GM19395 (cell line): ENCODE measurements at regions not wholly inside any gene's neighbourhood (a gene's known extent, or its start where the extent isn't known, plus 50 kb on each side); places are given as distances from the start of the nearest gene placed in this dataset.

Source experiments
- ATAC-seq: cut with Tn5 transposase; IDR thresholded peaks from one replicate; pipeline ENCODE4 v1.9.1; 2021; ENCODE audit warnings: mild to moderate bottlenecking, moderate library complexity; ENCODE audit not compliant: unreplicated experiment

- no peak for ATAC-seq
These were observed 156.4 kb downstream of the OMA1 start for GRCh38 chr1:58390091-58390490.

- no peak for ATAC-seq
These were observed 166.2 kb downstream of the OMA1 start for GRCh38 chr1:58380345-58380744.

- no peak for ATAC-seq
These were observed 179.3 kb downstream of the OMA1 start for GRCh38 chr1:58367217-58367616.

- ATAC-seq = no peak
These were observed 181.2 kb downstream of the OMA1 start for GRCh38 chr1:58365328-58365727.

GRCh38 chr1:58363585-58363984, 182.9 kb downstream of the OMA1 start:
- no peak for ATAC-seq

- ATAC-seq = no peak
These were observed 185.4 kb downstream of the OMA1 start for GRCh38 chr1:58361134-58361533.

DNA sequence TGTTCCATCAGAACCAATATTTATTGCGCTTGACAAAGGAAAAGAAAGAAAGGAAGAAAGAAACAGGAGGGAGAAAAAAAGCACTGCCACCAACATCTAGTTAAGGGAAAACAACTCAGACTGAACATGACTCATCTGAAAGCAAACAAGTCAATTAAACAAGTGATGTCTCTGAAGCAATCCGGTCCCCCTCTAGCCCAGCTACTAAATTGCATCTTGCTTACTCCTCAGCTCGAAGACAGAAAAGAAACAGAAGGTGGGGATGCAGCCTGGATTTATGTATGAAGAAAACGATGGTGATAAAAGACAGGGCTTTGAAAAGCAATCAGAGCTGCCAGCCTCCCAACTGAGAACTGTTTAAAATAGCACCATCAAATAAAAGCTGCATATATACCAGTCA, 188.2 kb downstream of the OMA1 start:
- ATAC-seq = no peak

- ATAC-seq = no peak
These were observed 190.1 kb downstream of the OMA1 start for GRCh38 chr1:58356402-58356801.

DNA sequence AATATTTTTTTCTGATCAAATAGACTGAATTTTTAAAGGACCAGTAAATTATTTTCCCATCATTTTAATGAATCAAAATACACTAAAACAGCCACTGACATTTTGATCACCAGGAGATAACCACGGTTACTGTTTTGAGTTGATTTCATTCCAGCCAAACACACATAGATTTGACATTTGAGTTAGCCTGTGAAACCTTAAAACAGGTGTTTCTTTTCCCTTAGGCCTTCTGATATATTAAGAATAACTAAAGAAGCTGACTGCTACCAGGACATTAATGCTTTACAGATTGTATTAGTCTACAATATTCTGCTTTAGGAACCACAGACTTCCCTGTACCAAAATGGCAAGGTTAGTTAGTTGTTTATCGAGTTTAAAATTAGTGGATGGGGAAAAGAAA, 193.4 kb downstream of the OMA1 start:
- no peak for ATAC-seq

DNA sequence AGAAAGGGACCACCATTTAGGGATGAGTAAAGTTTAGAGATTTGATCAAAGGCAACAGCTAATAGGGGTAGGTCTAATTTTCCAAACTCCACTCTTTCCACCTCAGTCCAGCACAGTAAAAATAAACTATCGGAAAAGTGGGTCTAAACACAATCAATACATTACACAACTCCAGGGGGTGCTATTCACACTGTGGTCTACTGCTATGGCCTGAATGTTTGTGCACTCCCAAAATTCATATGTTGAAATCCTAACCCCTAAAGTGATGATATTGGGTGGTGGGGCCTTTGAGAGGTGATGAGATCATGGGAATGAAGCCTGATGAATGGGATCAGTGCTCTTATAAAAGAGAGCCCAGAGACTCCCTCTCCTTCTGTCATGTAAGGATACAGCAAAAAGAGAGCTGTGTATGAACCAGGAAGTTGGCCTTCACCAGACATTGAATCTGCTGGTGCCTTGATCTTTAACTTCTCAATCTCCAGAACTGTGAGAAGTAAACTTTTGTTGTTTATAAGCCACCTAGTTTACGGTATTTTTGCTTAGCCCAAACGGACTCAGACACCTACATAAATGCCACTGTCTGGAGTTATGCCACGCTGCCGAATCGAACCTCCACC, 193.9 kb downstream of the OMA1 start:
- no peak for ATAC-seq

DNA sequence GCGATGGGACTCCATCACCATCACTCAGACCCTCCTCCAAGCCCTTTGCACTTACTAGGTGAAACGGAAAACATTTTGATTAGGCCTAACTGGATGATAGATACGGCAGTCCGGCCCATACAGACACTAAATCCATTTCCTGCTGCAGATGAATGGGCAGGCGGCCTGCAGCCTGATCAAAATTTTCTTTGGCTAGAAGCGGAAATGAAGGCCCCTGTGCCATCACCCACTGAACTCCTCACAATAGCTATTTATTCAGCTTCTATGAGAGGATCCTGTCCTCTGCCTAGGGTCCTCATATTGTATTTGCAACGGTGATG, 200.5 kb downstream of the OMA1 start:
- ATAC-seq = no peak

DNA sequence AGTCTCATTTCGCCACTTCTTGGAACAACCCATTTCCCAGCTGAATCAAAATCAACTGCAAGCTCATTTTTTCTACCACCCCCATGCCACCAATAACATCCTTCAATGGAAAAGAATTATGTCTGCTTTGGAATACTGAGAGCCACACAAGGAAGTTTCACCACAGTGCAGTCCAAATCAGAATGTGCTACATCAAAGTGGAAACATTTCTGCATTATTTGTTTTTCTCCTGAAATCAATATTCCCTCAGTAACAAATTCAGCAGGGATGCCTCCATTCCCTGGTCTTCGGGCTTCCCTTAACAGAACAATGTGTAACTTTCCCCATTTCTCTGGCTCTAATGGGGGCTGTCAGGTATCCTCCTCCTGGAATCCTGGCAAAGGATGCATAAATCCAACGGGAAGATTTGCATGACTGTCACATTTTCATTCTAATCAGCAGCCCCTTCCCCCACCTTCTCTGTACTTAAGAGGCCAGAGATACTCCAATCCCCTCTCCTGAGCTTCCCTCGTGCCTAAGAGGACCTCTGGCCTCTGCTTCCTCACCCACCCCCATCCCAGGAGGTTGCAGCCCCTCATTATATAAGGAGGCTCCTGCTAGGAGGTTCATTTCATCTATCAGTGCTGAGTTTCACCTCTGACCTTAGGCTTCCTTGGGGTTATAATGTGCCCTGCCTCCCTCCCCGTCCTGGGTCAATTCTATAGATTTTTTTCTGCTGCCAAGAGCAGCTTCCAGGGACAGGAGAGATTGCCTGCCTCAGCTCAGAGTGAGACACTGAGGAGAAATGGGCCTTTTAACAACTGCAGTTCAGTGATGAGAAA, 201.1 kb downstream of the OMA1 start:
- ATAC-seq = no peak

GRCh38 chr1:58340185-58340584, 206.3 kb downstream of the OMA1 start:
- ATAC-seq = no peak

DNA sequence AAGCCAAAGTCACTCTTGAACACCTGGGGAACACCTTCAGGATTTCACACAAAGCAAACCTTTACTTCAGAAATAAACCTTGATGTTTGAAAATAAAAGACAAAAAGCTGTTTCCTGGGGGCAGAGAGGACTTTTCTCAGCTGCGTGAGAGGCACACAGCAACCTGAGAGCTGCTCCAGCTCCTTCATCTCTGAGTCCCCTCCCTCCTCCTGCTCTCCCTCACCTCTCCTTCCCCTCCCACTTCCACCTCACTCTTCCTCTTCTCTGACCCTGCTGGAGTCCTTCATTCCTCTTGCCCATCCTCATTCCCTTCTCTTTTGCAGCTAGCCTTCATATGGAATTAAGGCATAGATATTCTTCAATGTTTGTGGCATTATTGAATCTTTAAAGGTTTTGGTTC, 208.4 kb downstream of the OMA1 start:
- no peak for ATAC-seq

GRCh38 chr1:58333511-58333910, 213.0 kb downstream of the OMA1 start:
- no peak for ATAC-seq

GRCh38 chr1:58331156-58331555, 215.4 kb downstream of the OMA1 start:
- ATAC-seq = no peak

- ATAC-seq = no peak
These were observed 220.7 kb downstream of the OMA1 start for GRCh38 chr1:58325866-58326265.

GRCh38 chr1:58324558-58324957, 222.0 kb downstream of the OMA1 start:
- ATAC-seq = no peak

- no peak for ATAC-seq
These were observed 228.1 kb downstream of the OMA1 start for GRCh38 chr1:58318157-58319005.

GRCh38 chr1:58317694-58318093, 228.8 kb downstream of the OMA1 start:
- no peak for ATAC-seq

- ATAC-seq = no peak
These were observed 229.4 kb downstream of the OMA1 start for GRCh38 chr1:58317086-58317485.

DNA sequence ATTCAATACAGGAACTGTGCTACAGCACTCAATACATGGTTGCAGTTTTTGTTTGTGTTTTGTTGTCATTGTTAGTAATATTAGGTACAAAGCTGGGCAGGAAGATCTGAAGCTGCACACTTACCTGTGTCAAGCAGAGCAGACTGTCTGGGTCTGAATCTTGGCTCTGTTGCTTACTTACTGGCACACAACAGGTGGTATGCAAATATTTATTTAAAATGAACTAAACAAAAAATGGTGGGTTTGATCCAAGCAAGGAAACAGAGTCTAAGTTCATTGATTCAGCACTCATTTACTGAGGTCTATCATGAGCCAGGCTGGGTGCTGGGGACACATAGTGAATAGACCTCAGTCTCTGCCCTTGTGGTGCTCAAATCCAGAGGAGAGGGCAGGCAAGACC, 230.4 kb downstream of the OMA1 start:
- ATAC-seq = no peak
